GM21529 (cell line): ENCODE measurements at regions not wholly inside any gene's neighbourhood (a gene's known extent, or its start where the extent isn't known, plus 50 kb on each side); places are given as distances from the start of the nearest gene placed in this dataset.
"Not testable (repeated sequence)": the region's sequence is repeated elsewhere in the genome, so short reads cannot be mapped to it uniquely, and the experiment has no call there.

Experiments used
- ATAC-seq: cut with Tn5 transposase; IDR thresholded peaks from one replicate; pipeline ENCODE4 v1.9.1; 2021; ENCODE audit not compliant: unreplicated experiment

DNA sequence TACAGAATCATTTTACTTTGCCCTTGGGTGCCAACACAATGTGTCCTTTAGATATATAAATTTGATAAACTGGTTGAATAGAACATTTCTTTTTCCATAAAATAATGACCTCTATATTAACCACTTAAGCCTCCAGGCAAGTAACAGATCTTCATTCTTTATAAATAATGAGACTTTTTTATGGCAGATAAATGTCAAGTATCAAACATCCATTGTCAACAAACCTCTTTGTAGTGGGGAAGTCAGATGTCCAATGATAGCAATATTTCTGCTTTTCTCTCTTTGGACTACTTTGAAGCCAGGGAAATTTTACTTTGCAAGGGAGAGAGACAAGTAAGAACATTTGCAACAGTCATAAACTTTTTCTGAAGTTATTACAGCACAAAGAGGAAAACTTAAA is 841.2 kb downstream of the CDH8 start:
- no peak for ATAC-seq

DNA sequence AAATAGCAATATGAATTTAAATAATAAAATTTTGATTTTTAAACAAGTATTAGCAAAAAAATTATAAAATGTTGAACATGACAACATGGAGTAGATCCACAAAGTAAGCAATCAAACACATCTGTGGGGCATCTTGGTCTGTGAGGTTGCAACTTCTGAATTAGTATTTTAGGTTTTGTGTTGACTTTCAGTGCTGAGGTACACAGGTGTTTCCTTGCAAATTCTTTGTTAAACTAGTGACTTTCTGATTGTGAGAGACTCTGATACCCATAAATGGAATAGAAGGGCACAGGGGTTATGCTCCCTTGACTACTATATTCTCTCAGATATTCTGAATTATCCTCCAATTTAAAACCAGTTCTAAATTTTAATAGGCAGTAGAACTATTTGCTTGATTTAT is 841.7 kb downstream of the CDH8 start:
- no peak for ATAC-seq

DNA sequence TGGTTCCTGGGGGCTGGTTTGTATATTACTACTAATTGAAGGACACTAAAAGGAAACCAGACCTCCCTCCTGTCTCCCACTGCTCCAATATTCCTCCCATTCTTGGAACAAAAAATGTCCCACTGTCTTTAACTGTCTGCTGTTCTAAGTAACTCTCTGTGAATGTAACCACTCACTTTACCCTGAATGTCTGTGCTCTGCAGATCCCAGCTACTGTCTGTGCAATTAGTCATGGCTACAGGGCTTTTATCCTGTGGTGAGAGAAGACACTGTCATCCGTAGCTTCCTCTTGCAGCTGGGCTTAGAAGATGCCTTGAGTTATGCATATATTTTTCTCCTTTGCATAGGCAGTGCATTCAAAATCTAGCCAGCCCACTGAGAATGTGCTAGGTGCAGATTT is 853.8 kb downstream of the CDH8 start:
- no peak for ATAC-seq

DNA sequence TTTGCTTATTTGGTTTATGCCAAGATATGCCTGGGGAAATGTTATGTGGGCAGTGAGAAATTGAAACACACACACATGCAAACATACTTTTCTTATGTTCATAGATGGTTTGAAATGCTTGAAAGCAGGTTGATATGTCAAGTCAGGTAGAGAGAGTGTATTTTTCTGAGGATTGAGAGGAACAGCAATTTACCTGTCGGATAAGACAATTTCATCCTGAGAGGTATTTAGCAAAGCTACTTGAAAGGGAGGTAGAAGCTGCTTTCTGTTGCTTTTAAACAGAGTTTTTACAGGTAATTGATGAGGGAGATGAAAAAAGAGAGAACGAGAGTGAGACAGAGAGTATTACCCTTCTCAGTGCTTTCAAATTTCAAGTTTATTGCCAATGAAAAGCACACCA is 854.3 kb downstream of the CDH8 start:
- ATAC-seq: no peak

DNA sequence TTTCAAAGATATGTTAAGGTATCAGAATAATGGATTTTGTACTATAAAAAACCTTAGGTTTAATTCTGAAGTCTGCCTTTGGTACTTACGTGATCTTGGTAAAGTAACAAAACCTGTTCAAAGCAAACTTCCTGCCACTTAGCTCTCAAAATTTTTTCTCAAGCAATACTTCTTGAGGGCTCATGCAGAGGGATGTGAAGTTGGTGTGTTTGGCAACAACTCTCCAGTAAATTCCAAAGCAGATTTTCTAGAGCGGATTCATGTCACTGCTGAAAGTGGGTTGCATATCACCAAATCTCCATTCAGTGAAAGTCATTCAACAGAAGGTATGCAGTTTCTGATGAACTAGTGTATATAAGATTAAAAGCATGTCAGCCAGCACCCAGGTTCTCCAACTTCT is 856.7 kb downstream of the CDH8 start:
- ATAC-seq: no peak

DNA sequence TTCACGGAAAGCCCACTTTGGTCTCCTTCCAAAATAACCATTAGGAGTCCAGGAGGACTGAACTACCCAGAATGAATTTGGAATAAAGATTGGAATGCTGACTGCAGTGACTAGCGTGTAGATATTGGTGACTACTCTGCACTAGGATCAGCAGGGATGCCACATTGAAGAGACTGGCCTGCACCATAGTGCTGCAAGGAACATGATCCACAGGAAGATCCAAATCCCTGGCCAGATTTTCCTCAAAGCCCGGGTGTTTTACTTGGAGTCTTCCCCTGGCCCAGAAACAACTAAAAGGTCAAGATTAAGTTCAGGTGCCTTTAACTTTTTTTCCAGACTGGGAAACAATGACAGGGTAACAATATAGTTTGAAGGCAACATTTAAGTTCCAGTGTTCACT is 870.4 kb downstream of the CDH8 start:
- ATAC-seq: no peak

DNA sequence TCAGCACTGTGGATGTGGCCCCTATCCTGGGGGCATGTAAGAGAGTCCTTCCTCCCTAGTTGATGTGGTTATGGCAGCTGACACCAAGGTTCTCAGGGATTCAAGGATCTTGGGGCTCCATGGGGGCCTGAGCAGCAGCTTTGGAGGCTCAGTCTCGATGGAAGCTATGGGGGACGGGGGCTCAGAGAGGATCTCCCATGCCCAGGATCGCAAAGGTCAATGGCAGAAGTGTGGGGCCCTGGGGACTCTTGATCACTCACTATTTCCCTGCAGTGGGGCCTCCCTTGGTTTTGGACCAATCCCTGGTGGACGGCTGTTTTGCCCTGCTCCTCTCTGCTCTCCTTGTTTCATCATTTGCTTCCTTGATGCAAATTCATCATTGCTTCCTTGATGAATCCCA is 885.9 kb downstream of the CDH8 start:
- ATAC-seq: no peak

DNA sequence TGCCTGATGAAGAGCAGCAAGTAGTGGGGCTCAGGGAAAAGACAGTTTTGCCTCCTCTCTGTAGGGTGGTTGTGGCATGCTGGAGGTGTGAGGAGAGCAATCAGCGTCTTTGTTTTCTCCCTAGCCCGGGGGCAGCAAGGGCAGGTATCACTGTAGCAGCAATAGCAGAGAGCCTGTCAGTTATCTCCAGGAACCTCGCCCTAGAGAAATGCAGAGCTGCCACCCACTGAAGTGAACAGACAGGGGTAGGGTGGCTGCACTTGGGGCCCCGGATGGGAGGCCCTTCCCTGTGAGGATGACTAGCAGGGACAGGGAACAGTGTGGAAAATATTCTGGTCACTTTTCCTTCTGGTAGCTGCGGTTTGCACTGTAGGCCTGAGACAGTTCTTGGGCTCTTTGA is 886.5 kb downstream of the CDH8 start:
- no peak for ATAC-seq

DNA sequence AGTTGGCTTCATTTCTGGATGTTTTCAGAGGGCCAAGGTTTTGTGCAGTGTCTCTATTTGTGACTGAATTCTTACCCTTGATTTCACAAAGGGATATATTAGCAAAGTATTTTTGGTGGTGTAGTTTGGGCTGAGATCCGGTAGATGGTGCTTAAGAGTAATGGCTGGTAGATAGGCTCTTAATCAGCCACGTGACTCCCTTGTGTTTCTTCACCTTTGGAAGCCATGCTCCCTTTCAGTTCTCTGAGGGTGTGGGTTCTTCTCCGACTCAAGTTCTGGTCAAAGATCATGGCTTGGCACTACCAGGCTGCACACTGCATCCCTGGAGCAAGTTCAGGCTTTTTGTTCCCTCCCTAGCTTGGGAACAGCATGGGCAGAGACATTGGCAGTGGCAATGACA is 887.3 kb downstream of the CDH8 start:
- no peak for ATAC-seq

DNA sequence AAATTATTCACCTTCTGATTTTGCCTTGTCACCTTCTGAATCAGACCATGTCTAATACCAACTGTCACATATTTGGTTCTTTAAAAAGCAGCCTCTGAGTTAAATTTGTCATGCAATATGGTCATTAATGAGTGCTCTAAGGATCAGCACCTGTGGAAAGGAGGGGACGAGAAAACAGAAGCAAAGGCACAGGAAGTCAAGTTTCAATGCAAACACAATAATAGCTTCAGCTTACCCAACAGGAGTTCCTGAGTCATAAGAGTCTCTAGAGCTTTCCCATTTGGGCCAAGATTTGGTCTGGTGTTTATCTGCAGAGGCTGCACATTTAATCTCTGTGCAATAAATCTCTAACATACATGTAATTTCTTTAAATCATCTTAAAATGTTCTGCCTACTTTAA is 889.8 kb downstream of the CDH8 start:
- ATAC-seq: no peak

DNA sequence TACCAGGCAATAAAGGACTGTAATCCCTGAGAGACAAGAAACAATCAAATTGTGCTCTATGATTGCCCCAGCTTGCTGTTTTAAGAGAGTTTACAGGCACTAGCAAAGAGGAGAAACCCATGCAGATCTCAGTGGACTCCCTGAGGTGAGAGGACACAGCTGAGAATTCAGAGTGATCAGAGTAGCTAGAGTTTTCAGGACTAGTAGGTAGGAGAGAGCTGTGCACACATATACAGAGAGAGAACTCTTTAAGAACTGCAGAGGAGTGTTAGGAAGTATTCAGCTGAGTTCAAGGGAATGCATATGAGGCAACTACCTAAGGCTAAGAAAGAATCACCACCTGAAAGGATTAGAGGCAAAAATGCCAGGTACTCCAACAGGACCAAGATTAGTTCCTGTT is 904.8 kb downstream of the CDH8 start:
- ATAC-seq: no peak

DNA sequence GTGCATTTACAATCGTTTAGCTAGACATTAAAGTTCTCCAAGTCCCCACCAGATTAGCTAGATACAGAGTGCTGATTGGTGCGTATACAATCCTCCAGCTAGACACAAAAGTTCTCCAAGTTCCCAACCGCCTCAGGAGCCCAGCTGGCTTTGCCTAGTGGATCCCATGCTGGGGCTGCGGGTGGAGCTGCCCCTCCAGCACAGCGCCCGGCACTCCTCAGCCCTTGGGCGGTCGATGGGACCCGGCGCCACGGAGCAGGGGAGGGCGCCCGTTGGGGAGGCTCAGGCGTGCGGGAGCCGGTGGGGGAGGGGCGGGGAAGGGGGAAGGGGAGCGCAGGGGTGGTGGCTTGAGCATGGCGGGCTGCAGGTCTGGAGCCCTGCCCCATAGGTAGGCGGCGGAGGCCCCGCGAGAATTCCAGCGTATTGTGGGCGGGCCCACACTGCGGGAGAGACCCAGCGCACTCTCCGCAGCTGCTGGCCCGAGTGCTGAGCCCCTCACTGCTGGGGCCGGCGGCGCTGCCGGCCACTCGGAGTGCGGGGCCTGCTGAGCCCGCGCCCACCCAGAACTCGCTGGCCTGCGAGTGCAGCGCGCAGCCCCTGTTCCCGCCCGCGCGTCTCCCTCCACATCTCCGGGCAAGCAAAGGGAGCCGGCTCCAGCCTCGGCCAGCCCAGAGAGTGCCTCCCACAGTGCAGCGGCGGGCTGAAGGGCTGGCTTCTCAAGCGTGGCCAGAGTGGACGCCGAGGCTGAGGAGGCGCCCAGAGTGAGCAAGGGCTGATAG is 907.5 kb downstream of the CDH8 start:
- no peak for ATAC-seq

DNA sequence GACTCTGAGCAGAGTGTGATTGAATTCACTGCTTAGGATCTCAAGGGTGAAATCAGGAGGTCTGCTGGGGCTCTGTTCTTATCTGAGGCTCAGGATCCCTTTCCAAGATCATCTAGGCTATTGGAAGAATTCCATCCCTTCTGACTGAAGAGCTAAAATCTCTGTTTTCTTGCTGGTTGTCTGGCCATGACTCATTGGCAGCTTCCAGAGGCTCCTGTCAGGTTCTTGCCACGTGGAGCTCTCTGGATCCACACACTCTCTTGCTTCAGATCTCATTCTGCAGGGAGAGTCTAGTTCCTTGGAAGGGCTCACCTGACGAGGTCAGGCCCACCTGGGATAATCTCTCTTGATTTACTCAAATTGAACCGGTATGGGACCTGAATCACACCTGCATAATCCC is 930.7 kb downstream of the CDH8 start:
- ATAC-seq: no peak

DNA sequence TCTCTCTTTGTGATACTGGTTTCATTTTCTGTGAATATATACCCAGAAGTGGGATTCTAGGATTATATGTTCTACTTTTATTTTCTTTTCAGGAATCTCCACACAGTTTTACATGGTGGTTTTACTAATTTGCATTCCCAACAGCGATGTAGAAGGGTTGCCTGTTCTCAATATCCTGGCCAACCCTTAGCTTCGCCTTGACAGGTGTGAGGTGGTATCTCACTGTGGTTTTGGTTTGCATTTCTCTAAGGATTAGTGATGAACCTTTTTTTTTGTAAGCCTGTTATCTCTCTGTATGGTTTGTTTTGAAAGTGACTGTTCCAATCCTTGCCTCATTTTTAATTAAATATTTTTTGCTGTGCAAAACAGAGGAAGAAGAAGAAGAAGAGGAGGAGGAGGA is 937.7 kb downstream of the CDH8 start:
- ATAC-seq: no peak

DNA sequence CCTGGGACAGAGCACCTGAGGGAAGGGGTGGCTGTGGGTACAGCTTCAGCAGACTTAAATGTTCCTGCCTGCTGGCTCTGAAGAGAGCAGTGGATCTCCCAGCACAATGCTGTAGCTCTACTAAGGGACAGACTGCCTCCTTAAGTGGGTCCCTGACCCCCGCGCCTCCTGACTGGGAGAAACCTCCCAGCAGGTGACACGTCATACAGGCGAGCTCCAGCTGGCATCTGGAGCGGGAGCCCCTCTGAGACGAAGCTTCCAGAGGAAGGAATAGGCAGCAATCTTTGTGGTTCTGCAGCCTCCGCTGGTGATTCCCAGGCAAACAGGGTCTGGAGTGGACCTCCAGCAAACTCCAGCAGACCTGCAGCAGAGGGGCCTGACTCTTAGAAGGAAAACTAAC is 944.9 kb downstream of the CDH8 start:
- not testable (repeated sequence) for ATAC-seq

DNA sequence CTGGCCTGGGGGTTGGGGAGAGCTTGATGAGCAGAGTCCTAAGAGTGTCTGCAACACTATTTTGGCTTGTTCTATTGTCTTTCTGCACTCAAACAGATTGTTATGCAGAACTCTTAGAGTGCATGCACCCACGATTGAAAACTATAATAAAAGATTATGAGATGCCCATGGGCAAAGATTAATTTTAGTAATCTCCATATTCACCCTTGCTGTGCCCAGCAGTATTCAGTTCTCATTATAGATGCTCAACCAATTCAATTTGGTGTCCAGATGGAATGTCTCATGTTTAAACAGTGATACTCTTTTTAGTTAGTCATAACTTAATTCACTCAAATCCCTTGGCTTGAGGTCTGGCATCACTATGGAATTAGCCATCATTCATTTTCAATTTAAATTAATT is 952.5 kb downstream of the CDH8 start:
- ATAC-seq: no peak

DNA sequence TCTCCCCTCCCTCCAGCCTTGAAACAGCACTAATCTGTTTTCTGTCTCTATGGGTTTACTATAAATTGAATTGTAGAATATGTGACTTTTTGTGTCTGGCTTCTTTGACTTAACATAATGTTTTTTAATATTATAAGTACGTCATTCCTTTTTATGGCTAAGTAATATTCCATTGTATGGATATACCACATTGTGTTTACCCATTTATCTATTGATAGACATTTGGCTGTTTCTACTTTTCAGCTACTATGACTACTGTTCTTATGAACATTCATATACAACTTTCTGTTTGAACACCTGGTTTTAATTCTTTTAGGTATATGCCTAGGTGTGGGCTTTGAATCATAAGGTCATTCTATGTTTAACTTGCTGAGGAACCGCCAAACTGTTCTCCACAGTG is 961.9 kb downstream of the CDH8 start:
- no peak for ATAC-seq

DNA sequence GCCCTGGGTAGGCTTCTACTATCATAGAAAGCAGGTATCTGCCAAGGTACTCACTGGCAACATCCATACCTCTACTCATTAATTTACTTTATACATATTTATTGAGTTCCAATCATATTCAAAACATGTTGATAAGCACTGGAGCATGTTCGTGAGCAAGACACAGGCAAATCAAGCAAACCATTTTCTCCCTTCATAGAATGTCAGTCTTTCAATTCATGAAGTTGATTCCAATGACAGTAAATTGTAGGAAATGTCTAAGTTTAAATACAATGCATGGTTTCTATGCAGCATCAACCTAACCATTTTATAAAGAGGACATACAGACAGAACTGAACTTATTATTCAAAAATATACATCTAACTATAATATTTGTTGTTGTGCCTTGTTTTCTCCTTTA is 978.6 kb downstream of the CDH8 start:
- no peak for ATAC-seq

DNA sequence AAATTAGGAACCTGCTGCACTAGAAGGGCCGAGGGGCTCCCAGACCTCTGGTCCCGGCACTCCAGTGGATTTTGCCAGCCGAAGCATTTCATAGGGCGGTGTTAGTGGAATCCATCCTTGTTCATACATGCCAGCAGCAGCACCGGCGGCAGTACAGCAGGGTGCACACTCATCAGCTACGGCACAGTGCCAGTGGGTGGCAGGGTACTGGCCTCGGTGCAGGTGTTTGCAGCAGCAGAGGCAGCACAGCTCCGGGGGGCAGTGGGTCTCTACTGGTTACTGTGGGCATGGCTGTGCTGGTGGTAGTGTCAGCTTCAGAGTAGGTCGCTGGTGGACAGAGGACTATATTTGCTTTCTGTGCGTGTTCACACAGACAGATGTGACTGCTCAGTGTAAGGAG is 985.7 kb downstream of the CDH8 start:
- ATAC-seq: no peak

DNA sequence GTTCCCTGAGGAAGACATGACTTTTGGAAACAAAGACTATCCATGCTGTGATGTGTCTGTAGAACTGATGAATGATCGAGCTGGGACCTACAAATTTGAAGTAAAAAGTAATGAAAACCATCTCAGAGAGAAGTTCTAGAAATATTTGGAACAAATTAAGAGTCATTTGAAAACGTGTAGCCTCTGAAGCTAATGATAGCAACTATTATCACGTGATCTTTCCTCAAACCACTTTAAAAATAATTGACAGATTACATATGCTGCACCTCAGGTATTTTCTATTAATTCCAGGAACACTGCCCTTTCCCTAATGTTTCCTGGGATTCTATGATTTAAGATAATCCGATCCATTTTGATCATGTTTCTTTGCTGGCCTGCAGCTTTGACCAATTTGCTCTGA is 990.3 kb downstream of the CDH8 start:
- no peak for ATAC-seq

DNA sequence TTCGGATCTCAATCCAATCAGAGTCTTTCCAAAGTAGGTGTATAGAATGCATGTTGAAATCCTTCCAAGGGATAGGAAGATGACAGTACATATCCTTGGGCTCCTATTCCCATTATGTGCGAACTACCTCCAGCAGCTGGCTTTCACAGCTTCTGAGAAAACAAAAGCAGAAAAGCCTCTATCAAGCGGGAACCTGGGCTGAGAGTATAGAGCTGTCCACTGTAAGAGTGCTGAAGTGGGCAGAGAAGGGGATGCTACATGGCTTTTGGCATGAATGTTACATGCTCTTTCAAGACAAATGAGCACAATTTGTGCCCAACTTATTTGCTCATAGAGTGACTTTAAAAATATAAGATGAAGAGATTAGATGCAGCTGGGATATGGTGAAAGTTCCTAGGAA is 993.5 kb downstream of the CDH8 start:
- ATAC-seq: no peak

DNA sequence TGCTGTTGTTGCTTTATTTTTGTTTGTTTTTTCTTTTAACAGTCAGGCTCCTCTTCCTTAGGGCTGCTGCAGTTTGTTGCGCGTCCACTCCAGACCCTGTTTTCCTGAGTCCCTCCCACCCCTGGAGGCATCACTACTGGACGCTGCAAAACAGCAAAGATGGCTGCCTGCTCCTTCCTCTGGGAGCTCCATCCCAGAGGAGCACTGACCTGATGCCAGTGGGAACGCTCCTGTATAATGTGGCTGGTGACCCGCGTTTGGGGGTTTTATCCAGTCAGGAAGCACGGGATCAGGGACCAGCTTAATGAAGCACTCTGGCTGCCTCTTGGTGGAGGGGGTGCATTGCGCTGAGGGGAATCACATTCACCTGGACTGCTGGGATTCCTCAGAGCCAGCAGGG is 1005.6 kb downstream of the CDH8 start:
- ATAC-seq: no peak

DNA sequence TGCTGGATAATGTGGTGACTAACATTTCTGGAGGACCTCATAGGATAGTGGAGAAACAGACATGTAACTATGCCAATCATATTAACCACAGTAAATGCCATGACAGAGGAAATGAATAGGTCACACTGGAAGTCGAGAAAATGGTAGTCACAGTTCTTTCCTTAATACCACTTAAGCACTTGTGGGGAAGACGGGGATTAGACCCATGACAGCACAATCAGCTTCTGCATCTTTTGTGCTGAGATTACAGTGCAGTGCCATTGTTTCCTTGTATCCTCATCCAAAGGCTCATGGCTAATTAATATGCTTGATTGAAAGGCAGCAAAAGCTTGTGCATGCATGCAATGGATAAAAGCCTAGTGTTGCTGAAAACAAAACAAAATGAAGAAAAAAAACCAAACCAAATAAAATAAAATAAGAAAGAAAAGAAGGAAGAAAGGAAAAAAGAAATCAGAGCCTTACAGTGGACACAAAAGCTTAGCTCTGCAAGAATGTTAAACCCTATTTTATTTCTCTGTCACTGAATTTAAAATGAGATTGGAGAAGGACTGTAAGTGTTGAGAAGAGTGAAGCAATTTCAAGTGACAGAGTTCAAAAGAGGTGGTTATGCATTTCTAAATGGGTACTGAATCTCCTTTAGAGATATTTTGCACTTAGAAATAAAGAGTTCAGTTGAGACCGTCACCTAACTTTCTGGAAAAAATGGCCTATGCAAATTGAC is 1011.9 kb downstream of the CDH8 start:
- no peak for ATAC-seq
